ENCODE measurements at regions not wholly inside any gene's neighbourhood (a gene's known extent, or its start where the extent isn't known, plus 50 kb on each side); places are given as distances from the start of the nearest gene placed in this dataset.

DNA sequence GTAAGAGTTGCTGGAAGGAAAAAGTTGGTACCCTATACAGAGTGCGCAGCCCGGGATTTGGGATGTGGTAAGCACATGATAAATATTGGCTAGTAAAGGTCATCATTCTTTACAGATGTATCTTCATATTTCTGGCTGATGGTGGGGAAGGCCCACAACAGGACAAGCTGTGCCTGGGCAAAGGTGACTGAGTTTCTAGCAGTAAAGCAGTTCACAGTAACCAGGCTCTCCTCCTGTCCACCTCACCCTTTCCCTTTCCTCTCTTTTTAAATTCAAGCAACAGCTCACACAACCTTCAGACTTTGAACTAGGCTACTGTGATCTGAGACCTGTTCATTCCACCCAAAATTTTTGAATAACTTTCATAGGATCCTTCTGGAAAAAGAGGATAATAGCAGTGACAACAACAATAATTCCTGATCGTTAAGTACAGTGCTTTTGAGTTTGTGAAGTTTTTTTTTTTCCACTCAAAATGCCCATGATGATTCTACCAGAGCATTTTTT is 145.9 kb upstream of the TBL1XR1 start:
- H2BK15ac ChIP-seq (ENCODE audit: low read length) = no peak overlapping the region
- H3K23me2 ChIP-seq (ENCODE audit: low read depth, low read length) = no peaks in the 10 kb centered on the region
- no peak overlapping the region for H3K56ac ChIP-seq (replicated peaks; ENCODE audit: insufficient read length, low read depth, low read length)
- no peak overlapping the region for H3K4ac ChIP-seq (replicated peaks; ENCODE audit: insufficient read length, low read depth, low read length)
- no peak overlapping the region for H3K23ac ChIP-seq (ENCODE audit: insufficient read length)
- H2BK20ac ChIP-seq (ENCODE audit: low read length) = no peak overlapping the region
- peaks cover 9 to 51% (median 44%) of the 10 kb centered on the region in 4 experiments for H3K27me3 ChIP-seq (replicated peaks in 1 of 4; ENCODE audit: control insufficient read depth in 3 of 4, extremely low read depth in 1 of 4, insufficient read depth in 3 of 4, low read length in 3 of 4)
- no peak overlapping the region for H2AFZ ChIP-seq (ENCODE audit: low read length)
- no peak overlapping the region for H2AK5ac ChIP-seq (ENCODE audit: low read depth, low read length)
- H3K18ac ChIP-seq (ENCODE audit: extremely low read depth, low read length) = no peak overlapping the region
- no peaks in the 10 kb centered on the region for H3K36me3 ChIP-seq (ENCODE audit: control insufficient read depth in 2 of 4, insufficient read depth in 4 of 4, low read length in 3 of 4)
- H3K9me3 ChIP-seq (ENCODE audit: insufficient read depth in 2 of 2, low read depth in 1 of 2, low read length in 1 of 2) = no peaks in the 10 kb centered on the region
- H3K27ac ChIP-seq (ENCODE audit: low read depth, low read length) = no peak overlapping the region
- no peak overlapping the region for H3K4me2 ChIP-seq (ENCODE audit: insufficient read depth in 1 of 2, low read depth in 2 of 2, low read length in 2 of 2)
- H3K4me1 ChIP-seq (replicated peaks in 1 of 4; ENCODE audit: control insufficient read depth in 3 of 4, insufficient read depth in 4 of 4, low read length in 3 of 4) = peaks cover 4 to 12% (median 7%) of the 10 kb centered on the region in 4 experiments; a peak in 4 of 7 replicates
- no peaks in the 10 kb centered on the region for H3K79me1 ChIP-seq (ENCODE audit: low read depth, low read length)
- H4K8ac ChIP-seq (ENCODE audit: extremely low read depth, insufficient read depth, low read length) = no peak overlapping the region
- no peak overlapping the region for H2BK120ac ChIP-seq (replicated peaks; ENCODE audit: low read depth, low read length)
- no peaks in the 10 kb centered on the region for H3K79me2 ChIP-seq (ENCODE audit: control insufficient read depth in 1 of 2, insufficient read depth in 2 of 2, low read length in 2 of 2)
- no peak overlapping the region for H4K91ac ChIP-seq (replicated peaks; ENCODE audit: insufficient read length, low read length)
- peaks cover 0 to 1% of the 10 kb centered on the region in 2 experiments for H4K20me1 ChIP-seq (replicated peaks in 1 of 2; ENCODE audit: control insufficient read depth in 1 of 2, insufficient read depth in 2 of 2, low read length in 2 of 2)
- no peak overlapping the region for H2BK12ac ChIP-seq (ENCODE audit: low read depth, low read length)
- DNase-seq (ENCODE audit: low read depth in 1 of 2, low spot score in 2 of 2) (no peak), FAIRE-seq (no peak)
- no peak overlapping the region for H4K5ac ChIP-seq (ENCODE audit: insufficient read length, low read depth, low read length)
- ChIA-PET CTCF (ENCODE audit: partially characterized antibody) (no interaction called here), POLR2A (ENCODE audit: partially characterized antibody) (no interaction called here)
- 91% methylated on average over 3 of the region's 3 CpGs; no CpG with 5 or more reads in 1 of the 2 experiments for WGBS, 2 experiments (ENCODE audit: extremely low coverage in 1 of 2, insufficient coverage in 1 of 2, insufficient read length in 1 of 2, insufficient replicate concordance in 2 of 2, low coverage in 1 of 2, low lambda C conversion rate in 2 of 2, missing lambda C conversion rate in 1 of 2)
- TF ChIP-seq BACH1 (IDR thresholded peaks at IDR 0.05; ENCODE audit: low read length) = no peak
- no peak for TF ChIP-seq TCF12 (IDR thresholded peaks at IDR 0.05; ENCODE audit: low read depth, low read length)
- no peak for TF ChIP-seq RXRA (IDR thresholded peaks at IDR 0.05; ENCODE audit: insufficient read depth, low read depth, low read length)
- no peak for TF ChIP-seq SP2 (IDR thresholded peaks at IDR 0.05; ENCODE audit: low read length)
- TF ChIP-seq BCL11A (IDR thresholded peaks at IDR 0.05; ENCODE audit: low read depth in 2 of 2, low read length in 2 of 2) = no peak
- TF ChIP-seq JUND (IDR thresholded peaks at IDR 0.05; ENCODE audit: low read length) = no peak
- no peak for TF ChIP-seq ZNF274 (IDR thresholded peaks at IDR 0.05; ENCODE audit: borderline replicate concordance, extremely low read depth, low read length)
- no peak for TF ChIP-seq KDM1A (IDR thresholded peaks at IDR 0.05; ENCODE audit: borderline replicate concordance, low read length)
- no peak for TF ChIP-seq POLR2A (IDR thresholded peaks at IDR 0.05; ENCODE audit: control extremely low read depth in 1 of 2, low read depth in 2 of 2, low read length in 2 of 2)
- TF ChIP-seq JUN (IDR thresholded peaks at IDR 0.05; ENCODE audit: low read depth, low read length) = no peak
- no peak overlapping the region for H3K9ac ChIP-seq (replicated peaks in 1 of 4; ENCODE audit: extremely low read depth in 1 of 4, low read depth in 3 of 4, low read length in 3 of 4)
- H2BK5ac ChIP-seq (ENCODE audit: low read depth, low read length) = no peak overlapping the region
- no peak overlapping the region for H3K14ac ChIP-seq (ENCODE audit: insufficient read length)
- no peak overlapping the region for H3K4me3 ChIP-seq (ENCODE audit: extremely low read depth in 1 of 4, insufficient read depth in 2 of 4, low read depth in 3 of 4, low read length in 4 of 4)
